ENCODE measurements at regions not wholly inside any gene's neighbourhood (a gene's known extent, or its start where the extent isn't known, plus 50 kb on each side); places are given as distances from the start of the nearest gene placed in this dataset.
A peak's percentile ranks its signal among the peaks of the same experiment; 100 is the strongest.

DNA sequence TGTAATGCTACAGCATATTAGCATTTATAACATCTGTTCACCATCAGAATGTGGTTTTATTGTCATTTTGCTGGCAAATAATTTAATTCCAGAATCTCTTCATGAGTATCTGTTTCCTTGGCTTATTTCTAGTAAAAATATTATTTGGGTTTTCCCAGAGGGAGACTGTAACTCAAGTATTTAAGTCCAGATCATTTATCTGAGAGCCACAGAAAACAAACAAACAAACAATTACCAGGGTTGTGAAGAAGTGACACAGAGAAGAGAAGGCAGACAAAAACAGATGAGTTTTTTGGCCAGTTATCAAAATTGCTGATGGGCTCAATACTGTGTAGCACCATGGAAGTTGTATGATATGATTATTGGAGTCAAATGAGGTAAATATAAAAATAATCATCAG, 515.1 kb downstream of the TECRL start:
- FAIRE-seq = no peak
- Histone ChIP-seq H3K4me1 (ENCODE audit: insufficient read depth, low read length) (no peaks in the 10 kb centered on the region), H4K20me1 (ENCODE audit: insufficient read depth, low read length) (no peaks in the 10 kb centered on the region), H3K27me3 (ENCODE audit: control insufficient read depth in 1 of 2, insufficient read depth in 2 of 2, low read length in 2 of 2) (no peaks in the 10 kb centered on the region), H3K4me2 (ENCODE audit: low read depth, low read length) (no peak overlapping the region), H3K27ac (ENCODE audit: extremely low read length, insufficient read depth, low read length) (no peak overlapping the region), H3K9me3 (ENCODE audit: low read length) (no peaks in the 10 kb centered on the region), H3K36me3 (replicated peaks in 1 of 2; ENCODE audit: control insufficient read depth in 1 of 2, insufficient read depth in 2 of 2, low read length in 2 of 2) (no peaks in the 10 kb centered on the region), H3K9ac (ENCODE audit: insufficient read depth, low read depth, low read length) (no peak overlapping the region), H3K79me2 (ENCODE audit: insufficient read depth, low read length) (no peaks in the 10 kb centered on the region), H2AFZ (ENCODE audit: low read length) (no peak overlapping the region), H3K4me3 (replicated peaks in 1 of 3; ENCODE audit: insufficient read depth in 1 of 3, low read depth in 2 of 3, low read length in 3 of 3) (no peak overlapping the region)
- ATAC-seq = no peak
- POLR2A ChIA-PET = no interaction called here
- intact Hi-C loops (cut with micrococcal nuclease; ENCODE audit: unreplicated experiment) (no loop called here), in situ Hi-C loops (cut with HindIII; ENCODE audit: extremely low pct_ligation_motif_present, low pct_unique_long_range_greater_than_20kb) (no loop called here)
- no TSS peak for BruUV-seq (replicated peaks)
- TF ChIP-seq NONO (IDR thresholded peaks at IDR 0.05) (no peak), NONO (CRISPR knock-in tag; conservative IDR thresholded peaks at IDR 0.05) (no peak)
- TF ChIP-seq, protein P1, sequence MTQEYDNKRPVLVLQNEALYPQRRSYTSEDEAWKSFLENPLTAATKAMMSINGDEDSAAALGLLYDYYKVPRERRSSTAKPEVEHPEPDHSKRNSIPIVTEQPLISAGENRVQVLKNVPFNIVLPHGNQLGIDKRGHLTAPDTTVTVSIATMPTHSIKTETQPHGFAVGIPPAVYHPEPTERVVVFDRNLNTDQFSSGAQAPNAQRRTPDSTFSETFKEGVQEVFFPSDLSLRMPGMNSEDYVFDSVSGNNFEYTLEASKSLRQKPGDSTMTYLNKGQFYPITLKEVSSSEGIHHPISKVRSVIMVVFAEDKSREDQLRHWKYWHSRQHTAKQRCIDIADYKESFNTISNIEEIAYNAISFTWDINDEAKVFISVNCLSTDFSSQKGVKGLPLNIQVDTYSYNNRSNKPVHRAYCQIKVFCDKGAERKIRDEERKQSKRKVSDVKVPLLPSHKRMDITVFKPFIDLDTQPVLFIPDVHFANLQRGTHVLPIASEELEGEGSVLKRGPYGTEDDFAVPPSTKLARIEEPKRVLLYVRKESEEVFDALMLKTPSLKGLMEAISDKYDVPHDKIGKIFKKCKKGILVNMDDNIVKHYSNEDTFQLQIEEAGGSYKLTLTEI (CRISPR knock-in tag; conservative IDR thresholded peaks at IDR 0.05) = no peak
- CTCF ChIA-PET (ENCODE audit: low intra/inter-chr PET ratio, low total read pairs) = no interaction called here
- no peak for DNase-seq (ENCODE audit: low spot score)

DNA sequence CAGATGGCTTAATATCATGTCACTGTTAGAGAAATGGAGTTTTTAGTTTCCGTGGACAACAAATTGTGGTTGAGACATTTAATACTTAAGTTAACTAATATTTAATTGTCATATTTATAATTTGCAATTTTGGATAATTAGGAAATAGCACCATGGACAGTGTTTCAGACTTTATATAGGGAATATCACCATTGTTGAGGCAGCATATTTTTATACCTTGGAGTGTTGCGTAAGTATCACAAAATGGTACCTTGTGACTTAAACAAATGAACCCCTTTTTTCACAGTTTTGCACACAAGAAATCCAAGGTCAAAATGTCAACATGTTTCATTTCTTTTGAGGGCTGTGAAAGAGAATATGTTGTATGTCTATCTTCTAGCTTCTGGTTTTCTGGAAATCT, 539.9 kb downstream of the TECRL start:
- CTCF ChIA-PET (ENCODE audit: low intra/inter-chr PET ratio, low total read pairs) = no interaction called here
- in situ Hi-C loops (cut with HindIII; ENCODE audit: extremely low pct_ligation_motif_present, low pct_unique_long_range_greater_than_20kb) = no loop called here
- 50% methylated on average over 2 of the region's 2 CpGs for WGBS (ENCODE audit: low lambda C conversion rate)
- no peak overlapping the region for H3K9ac ChIP-seq (ENCODE audit: insufficient read depth, low read depth, low read length)
- H4K20me1 ChIP-seq (ENCODE audit: insufficient read depth, low read length) = no peaks in the 10 kb centered on the region
- 0 out of 2 replicates have a peak, but pooled peaks have one; percentile 33 for TF ChIP-seq CEBPB (IDR thresholded peaks at IDR 0.05; ENCODE audit: borderline replicate concordance, low read depth, low read length)
- TF ChIP-seq, protein P2, sequence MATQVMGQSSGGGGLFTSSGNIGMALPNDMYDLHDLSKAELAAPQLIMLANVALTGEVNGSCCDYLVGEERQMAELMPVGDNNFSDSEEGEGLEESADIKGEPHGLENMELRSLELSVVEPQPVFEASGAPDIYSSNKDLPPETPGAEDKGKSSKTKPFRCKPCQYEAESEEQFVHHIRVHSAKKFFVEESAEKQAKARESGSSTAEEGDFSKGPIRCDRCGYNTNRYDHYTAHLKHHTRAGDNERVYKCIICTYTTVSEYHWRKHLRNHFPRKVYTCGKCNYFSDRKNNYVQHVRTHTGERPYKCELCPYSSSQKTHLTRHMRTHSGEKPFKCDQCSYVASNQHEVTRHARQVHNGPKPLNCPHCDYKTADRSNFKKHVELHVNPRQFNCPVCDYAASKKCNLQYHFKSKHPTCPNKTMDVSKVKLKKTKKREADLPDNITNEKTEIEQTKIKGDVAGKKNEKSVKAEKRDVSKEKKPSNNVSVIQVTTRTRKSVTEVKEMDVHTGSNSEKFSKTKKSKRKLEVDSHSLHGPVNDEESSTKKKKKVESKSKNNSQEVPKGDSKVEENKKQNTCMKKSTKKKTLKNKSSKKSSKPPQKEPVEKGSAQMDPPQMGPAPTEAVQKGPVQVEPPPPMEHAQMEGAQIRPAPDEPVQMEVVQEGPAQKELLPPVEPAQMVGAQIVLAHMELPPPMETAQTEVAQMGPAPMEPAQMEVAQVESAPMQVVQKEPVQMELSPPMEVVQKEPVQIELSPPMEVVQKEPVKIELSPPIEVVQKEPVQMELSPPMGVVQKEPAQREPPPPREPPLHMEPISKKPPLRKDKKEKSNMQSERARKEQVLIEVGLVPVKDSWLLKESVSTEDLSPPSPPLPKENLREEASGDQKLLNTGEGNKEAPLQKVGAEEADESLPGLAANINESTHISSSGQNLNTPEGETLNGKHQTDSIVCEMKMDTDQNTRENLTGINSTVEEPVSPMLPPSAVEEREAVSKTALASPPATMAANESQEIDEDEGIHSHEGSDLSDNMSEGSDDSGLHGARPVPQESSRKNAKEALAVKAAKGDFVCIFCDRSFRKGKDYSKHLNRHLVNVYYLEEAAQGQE (IDR thresholded peaks at IDR 0.05; ENCODE audit: borderline replicate concordance in 1 of 2, low read depth in 1 of 2, low read length in 2 of 2) = peak in 1 of 2 experiments; percentile 44; a peak in 1 of 4 replicates
- TF ChIP-seq, protein P3, sequence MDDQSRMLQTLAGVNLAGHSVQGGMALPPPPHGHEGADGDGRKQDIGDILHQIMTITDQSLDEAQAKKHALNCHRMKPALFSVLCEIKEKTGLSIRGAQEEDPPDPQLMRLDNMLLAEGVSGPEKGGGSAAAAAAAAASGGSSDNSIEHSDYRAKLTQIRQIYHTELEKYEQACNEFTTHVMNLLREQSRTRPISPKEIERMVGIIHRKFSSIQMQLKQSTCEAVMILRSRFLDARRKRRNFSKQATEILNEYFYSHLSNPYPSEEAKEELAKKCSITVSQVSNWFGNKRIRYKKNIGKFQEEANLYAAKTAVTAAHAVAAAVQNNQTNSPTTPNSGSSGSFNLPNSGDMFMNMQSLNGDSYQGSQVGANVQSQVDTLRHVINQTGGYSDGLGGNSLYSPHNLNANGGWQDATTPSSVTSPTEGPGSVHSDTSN (CRISPR knock-in tag; IDR thresholded peaks at IDR 0.05; ENCODE audit: borderline replicate concordance) = no peak
- no peak for TF ChIP-seq GATAD2A (CRISPR knock-in tag; IDR thresholded peaks at IDR 0.05)
- no TSS peak for BruUV-seq (replicated peaks)
- no peak overlapping the region for H3K27ac ChIP-seq (ENCODE audit: extremely low read length, insufficient read depth, low read length)
- H3K27me3 ChIP-seq (ENCODE audit: control insufficient read depth in 1 of 2, insufficient read depth in 2 of 2, low read length in 2 of 2) = no peaks in the 10 kb centered on the region
- intact Hi-C loops (cut with micrococcal nuclease; ENCODE audit: unreplicated experiment) = no loop called here
- H3K4me2 ChIP-seq (ENCODE audit: low read depth, low read length) = no peak overlapping the region
- DNase-seq (ENCODE audit: low spot score) (no peak), ATAC-seq (no peak), FAIRE-seq (no peak)
- no peaks in the 10 kb centered on the region for H3K36me3 ChIP-seq (replicated peaks in 1 of 2; ENCODE audit: control insufficient read depth in 1 of 2, insufficient read depth in 2 of 2, low read length in 2 of 2)
- no peaks in the 10 kb centered on the region for H3K4me1 ChIP-seq (ENCODE audit: insufficient read depth, low read length)
- no peak overlapping the region for H2AFZ ChIP-seq (ENCODE audit: low read length)
- no peak overlapping the region for H3K4me3 ChIP-seq (replicated peaks in 1 of 3; ENCODE audit: insufficient read depth in 1 of 3, low read depth in 2 of 3, low read length in 3 of 3)
- H3K79me2 ChIP-seq (ENCODE audit: insufficient read depth, low read length) = no peaks in the 10 kb centered on the region
- POLR2A ChIA-PET = no interaction called here
- H3K9me3 ChIP-seq (ENCODE audit: low read length) = no peaks in the 10 kb centered on the region

Measured in HepG2 (cell line).